Loucy (cell line): ENCODE measurements at regions not wholly inside any gene's neighbourhood (a gene's known extent, or its start where the extent isn't known, plus 50 kb on each side); places are given as distances from the start of the nearest gene placed in this dataset.

ENCODE experiments used
- H2AFZ ChIP-seq: fragments of 200-600 bp; sonication (generic); 2 replicates; pipeline ENCODE4 v1.6.0; 2016; ENCODE audit warnings: antibody characterized with exemption, mild to moderate bottlenecking, low read length, moderate library complexity
- H3F3A ChIP-seq: fragments of 200-600 bp; 2 replicates; pipeline ENCODE4 v1.6.0; 2016; ENCODE audit warnings: antibody characterized with exemption, low read depth, mild to moderate bottlenecking
- H3K27me3 ChIP-seq: fragments of 200-600 bp; sonication (generic); 2 replicates; pipeline ENCODE4 v1.6.1; 2014; ENCODE audit warnings: low read length, mild to moderate bottlenecking; ENCODE audit not compliant: insufficient read depth, poor library complexity, severe bottlenecking
- H3K36me3 ChIP-seq: fragments of 200-600 bp; sonication (generic); 2 replicates; pipeline ENCODE4 v1.6.1; 2016; ENCODE audit warnings: low read length; ENCODE audit not compliant: insufficient read depth
- H3K4me1 ChIP-seq: fragments of 200-600 bp; sonication (generic); 2 replicates; pipeline ENCODE4 v1.5.1; 2014; ENCODE audit warnings: low read length, mild to moderate bottlenecking; ENCODE audit not compliant: insufficient read depth, poor library complexity, severe bottlenecking
- H3K4me2 ChIP-seq: fragments of 200-600 bp; sonication (generic); 2 replicates; pipeline ENCODE4 v1.6.0; 2014; ENCODE audit warnings: antibody characterized with exemption, low read length, low read depth, mild to moderate bottlenecking; ENCODE audit not compliant: poor library complexity, severe bottlenecking
- H3K4me3 ChIP-seq: fragments of 200-600 bp; sonication (generic); 2 replicates; pipeline ENCODE4 v1.5.1; 2014; ENCODE audit warnings: low read length, mild to moderate bottlenecking, mixed read lengths; ENCODE audit not compliant: poor library complexity, severe bottlenecking
- H3K79me2 ChIP-seq: fragments of 200-600 bp; sonication (generic); 2 replicates; pipeline ENCODE4 v1.6.1; 2014; ENCODE audit warnings: low read length; ENCODE audit not compliant: insufficient read depth
- H3K9ac ChIP-seq: fragments of 200-600 bp; sonication (generic); 2 replicates; pipeline ENCODE4 v1.6.0; 2014; ENCODE audit warnings: mild to moderate bottlenecking, low read depth, low read length, moderate library complexity; ENCODE audit not compliant: poor library complexity, severe bottlenecking
- H3K9me2 ChIP-seq: fragments of 200-600 bp; sonication (generic); replicated peaks from 2 replicates; pipeline ENCODE4 v1.6.1; 2016; ENCODE audit warnings: low read depth, low read length, mixed read lengths
- H3K9me3 ChIP-seq: fragments of 200-600 bp; sonication (generic); 2 replicates; pipeline ENCODE4 v1.6.1; 2014; ENCODE audit warnings: mild to moderate bottlenecking, antibody characterized with exemption, low read length, low read depth; ENCODE audit not compliant: insufficient read depth
- H4K20me1 ChIP-seq: fragments of 200-600 bp; sonication (generic); 2 replicates; pipeline ENCODE4 v1.6.0; 2014; ENCODE audit warnings: antibody characterized with exemption, low read length, mild to moderate bottlenecking; ENCODE audit not compliant: insufficient read depth, poor library complexity, severe bottlenecking
- CTCF ChIP-seq: fragments of 200-600 bp; sonication (generic); conservative IDR thresholded peaks from 2 replicates; pipeline ENCODE4 v1.5.1; 2014; ENCODE audit warnings: mild to moderate bottlenecking, antibody characterized with exemption, low read length
- EZH2phosphoT487 ChIP-seq: fragments of 200-600 bp; IDR thresholded peaks from 2 replicates; pipeline ENCODE4 v1.6.1; 2018; ENCODE audit warnings: antibody characterized with exemption, mild to moderate bottlenecking, moderate library complexity, borderline replicate concordance

DNA sequence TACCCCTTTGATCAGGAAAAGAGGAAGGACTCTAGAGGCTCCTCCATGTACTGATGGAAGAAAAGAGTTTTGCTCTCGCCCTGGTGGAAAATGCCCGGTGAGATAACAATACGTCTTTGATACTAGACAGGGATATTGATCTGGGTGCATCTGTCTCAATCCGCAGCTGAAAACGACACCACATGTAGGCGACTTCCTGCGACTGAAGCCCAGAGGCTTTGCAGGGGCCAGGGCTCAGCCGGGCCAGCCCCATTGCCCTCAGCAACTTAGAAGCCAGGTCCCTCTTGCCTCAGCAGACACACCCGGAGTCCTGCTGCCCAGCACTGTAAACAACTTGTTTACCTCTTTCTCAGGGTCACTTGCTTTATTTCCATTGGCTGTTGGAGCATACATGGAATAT, 409.4 kb downstream of the IRS2 start:
- Histone ChIP-seq H3K4me2 (no peak overlapping the region), H2AFZ (no peak overlapping the region), H4K20me1 (no peaks in the 10 kb centered on the region), H3K36me3 (no peaks in the 10 kb centered on the region), H3K9ac (no peak overlapping the region), H3K9me2 (no peaks in the 10 kb centered on the region), H3K4me3 (no peak overlapping the region), H3K9me3 (no peaks in the 10 kb centered on the region; the same call in 1 of the 2 replicates), H3K4me1 (no peaks in the 10 kb centered on the region), H3K27me3 (no peaks in the 10 kb centered on the region), H3K79me2 (no peaks in the 10 kb centered on the region), H3F3A (no peaks in the 10 kb centered on the region)
- TF ChIP-seq CTCF: no peak
- no peak for TF ChIP-seq EZH2phosphoT487

DNA sequence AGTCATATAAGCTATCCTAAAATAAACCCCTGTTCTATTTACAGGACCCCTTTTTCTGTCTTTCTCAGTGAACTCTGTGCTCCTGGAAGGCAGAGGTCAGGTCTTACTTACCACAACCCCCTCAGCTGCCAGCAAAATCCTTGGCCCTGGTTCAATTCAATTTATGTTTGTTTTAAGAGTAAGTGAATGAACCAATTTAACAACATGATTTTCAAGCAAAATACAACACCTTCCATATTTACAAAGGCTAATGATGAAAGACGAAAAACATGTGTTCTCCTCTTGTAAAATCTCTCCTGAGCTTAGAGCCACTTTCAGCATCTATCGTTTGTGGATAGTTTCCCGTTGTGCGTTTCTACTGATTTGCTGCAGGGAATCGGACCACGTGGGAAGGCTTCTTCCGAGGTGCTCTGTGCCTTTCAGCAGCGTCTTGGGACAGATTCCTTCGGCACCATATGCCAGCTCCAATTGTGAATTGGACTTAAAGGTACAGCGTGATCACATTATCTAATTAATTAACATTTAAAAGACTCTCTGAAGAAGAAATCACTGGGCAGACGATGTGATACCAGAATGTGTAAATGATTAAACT, 411.7 kb downstream of the IRS2 start:
- Histone ChIP-seq H3K4me3 (no peak overlapping the region), H3K9me2 (no peaks in the 10 kb centered on the region), H3K27me3 (no peaks in the 10 kb centered on the region), H3K9ac (no peak overlapping the region), H3K36me3 (no peaks in the 10 kb centered on the region), H3K4me1 (no peaks in the 10 kb centered on the region), H3K79me2 (no peaks in the 10 kb centered on the region), H3K9me3 (no peaks in the 10 kb centered on the region; the same call in 1 of the 2 replicates), H2AFZ (no peak overlapping the region), H3F3A (no peaks in the 10 kb centered on the region), H4K20me1 (no peaks in the 10 kb centered on the region), H3K4me2 (no peak overlapping the region)
- TF ChIP-seq EZH2phosphoT487: no peak
- TF ChIP-seq CTCF: no peak

- no peak overlapping the region for H2AFZ ChIP-seq
- no peak for TF ChIP-seq EZH2phosphoT487
- no peak for TF ChIP-seq CTCF
- no peak overlapping the region for H3K4me2 ChIP-seq
- no peaks in the 10 kb centered on the region; the same call in 1 of the 2 replicates for H3K9me3 ChIP-seq
- H3K79me2 ChIP-seq: no peaks in the 10 kb centered on the region
- no peaks in the 10 kb centered on the region for H4K20me1 ChIP-seq
- no peak overlapping the region for H3K9ac ChIP-seq
- H3K4me3 ChIP-seq: no peak overlapping the region
- no peaks in the 10 kb centered on the region for H3K36me3 ChIP-seq
- no peaks in the 10 kb centered on the region for H3K27me3 ChIP-seq
- no peaks in the 10 kb centered on the region for H3K9me2 ChIP-seq
- no peaks in the 10 kb centered on the region for H3K4me1 ChIP-seq
- H3F3A ChIP-seq: no peaks in the 10 kb centered on the region
Measured at GRCh38 chr13:109372666-109373065, 413.7 kb downstream of the IRS2 start.
